PC-3 (cell line): ENCODE measurements at regions not wholly inside any gene's neighbourhood (a gene's known extent, or its start where the extent isn't known, plus 50 kb on each side); places are given as distances from the start of the nearest gene placed in this dataset.

ENCODE experiments used
- ATAC-seq: fragments of 200-7000 bp; cut with Tn5 transposase; 2 replicates; pipeline ENCODE4 v1.9.1; 2020; ENCODE audit warnings: mild to moderate bottlenecking, moderate library complexity
- BruUV-seq: library from RNA; stranded (reverse); fragments of 400-500 nt; replicated peaks from 2 replicates; lab custom pipeline; 2021; lab: Mats Ljungman, UMichigan
- CTCF ChIA-PET: fragments of 300-600 bp; sonication (Branson Sonifier 250); formaldehyde crosslinking; loops from one replicate; lab custom pipeline; 2022; ENCODE audit warnings: antibody characterized with exemption; lab: Charles Lee
- POLR2A ChIA-PET: fragments of 300-600 bp; sonication (Branson Sonifier 250); formaldehyde crosslinking; loops from one replicate; lab custom pipeline; 2022; ENCODE audit warnings: antibody characterized with exemption; ENCODE audit not compliant: unreplicated experiment; lab: Charles Lee
- DNase-seq: peaks from one replicate; pipeline ENCODE4 v3.0.0-alpha.2; 2015
- H2AFZ ChIP-seq: fragments of 300-600 bp; sonication (generic); 2 replicates; pipeline ENCODE4 v1.6.0; 2016; ENCODE audit warnings: antibody characterized with exemption, low read length
- H3F3A ChIP-seq: fragments of 300-600 bp; sonication (generic); one replicate; pipeline ENCODE4 v1.6.0; 2017; ENCODE audit warnings: antibody characterized with exemption, low read length, control low read depth, mild to moderate bottlenecking; ENCODE audit not compliant: unreplicated experiment
- H3K27ac ChIP-seq: fragments of 300-600 bp; sonication (generic); 2 replicates; pipeline ENCODE4 v1.5.1; 2016; ENCODE audit warnings: mild to moderate bottlenecking, low read length
- H3K27me3 ChIP-seq: fragments of 300-600 bp; sonication (generic); 2 replicates; pipeline ENCODE4 v1.6.1; 2016; ENCODE audit warnings: low read length, mixed read lengths
- H3K36me3 ChIP-seq: fragments of 300-600 bp; sonication (generic); 2 replicates; pipeline ENCODE4 v1.6.1; 2016; ENCODE audit warnings: low read depth, mixed run types, low read length, mixed read lengths
- H3K4me1 ChIP-seq: fragments of 300-600 bp; sonication (generic); 2 replicates; pipeline ENCODE4 v1.5.1; 2016; ENCODE audit warnings: low read length; ENCODE audit not compliant: insufficient read depth
- H3K4me2 ChIP-seq: fragments of 300-600 bp; sonication (generic); 2 replicates; pipeline ENCODE4 v1.6.0; 2016; ENCODE audit warnings: low read length
- H3K4me3 ChIP-seq: fragments of 300-600 bp; sonication (generic); 2 replicates; pipeline ENCODE4 v1.5.1; 2016; ENCODE audit warnings: mild to moderate bottlenecking, low read length, mixed read lengths
- H3K79me2 ChIP-seq: fragments of 300-600 bp; sonication (generic); 2 replicates; pipeline ENCODE4 v1.6.1; 2017; ENCODE audit warnings: low read length, mixed read lengths
- H3K9ac ChIP-seq: fragments of 300-600 bp; sonication (generic); 2 replicates; pipeline ENCODE4 v1.6.0; 2016; ENCODE audit warnings: mild to moderate bottlenecking, low read length
- H3K9me2 ChIP-seq: fragments of 300-600 bp; sonication (generic); replicated peaks from 2 replicates; pipeline ENCODE4 v1.6.1; 2016; ENCODE audit warnings: mixed run types, low read length, mixed read lengths
- H3K9me3 ChIP-seq: fragments of 300-600 bp; sonication (generic); 2 replicates; pipeline ENCODE4 v1.6.1; 2016; ENCODE audit warnings: low read length, mixed read lengths
- H4K20me1 ChIP-seq: fragments of 300-600 bp; sonication (generic); 2 replicates; pipeline ENCODE4 v1.6.1; 2016; ENCODE audit warnings: low read length, mixed read lengths
- EZH2 ChIP-seq: fragments of 300-600 bp; sonication (generic); IDR thresholded peaks from one replicate; pipeline ENCODE4 v1.6.1; 2017; ENCODE audit warnings: antibody characterized with exemption, mild to moderate bottlenecking, low read length; ENCODE audit not compliant: unreplicated experiment
- EZH2phosphoT487 ChIP-seq: fragments of 300-600 bp; sonication (generic); IDR thresholded peaks from 2 replicates; pipeline ENCODE4 v1.6.1; 2018; ENCODE audit warnings: mild to moderate bottlenecking, antibody characterized with exemption, low read length, borderline replicate concordance
- intact Hi-C: fragments of 100-400 bp; cut with micrococcal nuclease; formaldehyde crosslinking; loops from 2 replicates; pipeline ENCODE4 v1.9.0; 2023
- TF ChIP-seq, protein P1 (sequence below): fragments of 300-600 bp; sonication (generic); conservative IDR thresholded peaks from 2 replicates; pipeline ENCODE4 v1.5.1; 2017; ENCODE audit warnings: antibody characterized with exemption, low read depth, mild to moderate bottlenecking, low read length

- Histone ChIP-seq H3F3A (no peaks in the 10 kb centered on the region), H3K4me3 (no peak overlapping the region), H4K20me1 (no peaks in the 10 kb centered on the region), H3K27me3 (peaks cover 78% of the 10 kb centered on the region), H2AFZ (no peak overlapping the region), H3K27ac (no peak overlapping the region), H3K79me2 (no peaks in the 10 kb centered on the region), H3K9me2 (no peaks in the 10 kb centered on the region), H3K9ac (no peak overlapping the region), H3K4me1 (no peaks in the 10 kb centered on the region), H3K9me3 (no peaks in the 10 kb centered on the region), H3K4me2 (no peak overlapping the region), H3K36me3 (no peaks in the 10 kb centered on the region)
- TF ChIP-seq EZH2phosphoT487: no peak
- no peak for TF ChIP-seq EZH2
- TF ChIP-seq, protein P1, sequence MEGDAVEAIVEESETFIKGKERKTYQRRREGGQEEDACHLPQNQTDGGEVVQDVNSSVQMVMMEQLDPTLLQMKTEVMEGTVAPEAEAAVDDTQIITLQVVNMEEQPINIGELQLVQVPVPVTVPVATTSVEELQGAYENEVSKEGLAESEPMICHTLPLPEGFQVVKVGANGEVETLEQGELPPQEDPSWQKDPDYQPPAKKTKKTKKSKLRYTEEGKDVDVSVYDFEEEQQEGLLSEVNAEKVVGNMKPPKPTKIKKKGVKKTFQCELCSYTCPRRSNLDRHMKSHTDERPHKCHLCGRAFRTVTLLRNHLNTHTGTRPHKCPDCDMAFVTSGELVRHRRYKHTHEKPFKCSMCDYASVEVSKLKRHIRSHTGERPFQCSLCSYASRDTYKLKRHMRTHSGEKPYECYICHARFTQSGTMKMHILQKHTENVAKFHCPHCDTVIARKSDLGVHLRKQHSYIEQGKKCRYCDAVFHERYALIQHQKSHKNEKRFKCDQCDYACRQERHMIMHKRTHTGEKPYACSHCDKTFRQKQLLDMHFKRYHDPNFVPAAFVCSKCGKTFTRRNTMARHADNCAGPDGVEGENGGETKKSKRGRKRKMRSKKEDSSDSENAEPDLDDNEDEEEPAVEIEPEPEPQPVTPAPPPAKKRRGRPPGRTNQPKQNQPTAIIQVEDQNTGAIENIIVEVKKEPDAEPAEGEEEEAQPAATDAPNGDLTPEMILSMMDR: no peak
- intact Hi-C loops: no loop called here
- no peak for ATAC-seq
- ChIA-PET CTCF (no interaction called here), POLR2A (no interaction called here)
- no TSS peak for BruUV-seq
- DNase-seq: no peak
These were observed 137.8 kb downstream of the RRAGC start for GRCh38 chr1:38721816-38722215.

GRCh38 chr1:38719880-38720279 is 139.7 kb downstream of the RRAGC start:
- DNase-seq (no peak), ATAC-seq (no peak)
- peaks cover 66% of the 10 kb centered on the region for H3K27me3 ChIP-seq
- no peak overlapping the region for H3K27ac ChIP-seq
- H3K4me3 ChIP-seq: no peak overlapping the region
- H3K9me2 ChIP-seq: no peaks in the 10 kb centered on the region
- H3K79me2 ChIP-seq: no peaks in the 10 kb centered on the region
- TF ChIP-seq EZH2phosphoT487: no peak
- TF ChIP-seq EZH2: no peak
- H3F3A ChIP-seq: no peaks in the 10 kb centered on the region
- intact Hi-C loops: no loop called here
- no peaks in the 10 kb centered on the region for H3K4me1 ChIP-seq
- H3K4me2 ChIP-seq: no peak overlapping the region
- no peak overlapping the region for H3K9ac ChIP-seq
- BruUV-seq: no TSS peak
- H3K36me3 ChIP-seq: no peaks in the 10 kb centered on the region
- ChIA-PET CTCF (no interaction called here), POLR2A (no interaction called here)
- no peaks in the 10 kb centered on the region for H4K20me1 ChIP-seq
- no peaks in the 10 kb centered on the region for H3K9me3 ChIP-seq
- no peak overlapping the region for H2AFZ ChIP-seq

DNA sequence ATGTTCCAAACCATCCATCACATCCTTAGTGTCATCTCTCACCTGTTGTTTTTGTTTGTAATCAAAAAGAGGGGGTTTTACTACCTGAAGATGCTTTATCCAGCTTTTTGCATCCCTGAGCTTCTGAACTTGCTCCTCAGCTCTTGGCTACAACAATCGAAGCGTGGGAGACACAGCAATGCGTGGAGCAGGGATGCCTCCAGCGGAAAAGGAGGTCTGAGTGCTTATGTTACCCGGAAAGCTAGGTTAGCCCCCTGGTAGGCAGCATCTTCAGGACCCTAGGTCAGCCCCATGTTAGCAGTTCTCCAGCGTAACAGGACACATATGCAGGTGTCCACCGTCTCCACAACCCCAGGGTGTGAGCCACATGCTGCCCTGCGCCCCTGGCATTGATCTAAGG is 141.5 kb downstream of the RRAGC start:
- no peak for ATAC-seq
- Histone ChIP-seq H3K27me3 (peaks cover 56% of the 10 kb centered on the region), H2AFZ (no peak overlapping the region), H3K4me2 (no peak overlapping the region), H3K27ac (no peak overlapping the region), H3K9me2 (no peaks in the 10 kb centered on the region), H3K4me3 (no peak overlapping the region), H3K79me2 (no peaks in the 10 kb centered on the region), H3K4me1 (no peaks in the 10 kb centered on the region), H4K20me1 (no peaks in the 10 kb centered on the region), H3K36me3 (no peaks in the 10 kb centered on the region), H3K9ac (no peak overlapping the region), H3K9me3 (no peaks in the 10 kb centered on the region), H3F3A (no peaks in the 10 kb centered on the region)
- ChIA-PET CTCF (no interaction called here), POLR2A (no interaction called here)
- BruUV-seq: no TSS peak
- intact Hi-C loops: no loop called here
- no peak for DNase-seq
- no peak for TF ChIP-seq EZH2phosphoT487
- TF ChIP-seq, protein P1: no peak
- TF ChIP-seq EZH2: no peak
